Glomerular visceral epithelial cell (primary cell): ENCODE measurements at regions not wholly inside any gene's neighbourhood (a gene's known extent, or its start where the extent isn't known, plus 50 kb on each side); places are given as distances from the start of the nearest gene placed in this dataset.

Experiments
- DNase-seq: peaks from one replicate; pipeline ENCODE4 v3.0.0-alpha.2; 2016; ENCODE audit errors: extremely low spot score

DNA sequence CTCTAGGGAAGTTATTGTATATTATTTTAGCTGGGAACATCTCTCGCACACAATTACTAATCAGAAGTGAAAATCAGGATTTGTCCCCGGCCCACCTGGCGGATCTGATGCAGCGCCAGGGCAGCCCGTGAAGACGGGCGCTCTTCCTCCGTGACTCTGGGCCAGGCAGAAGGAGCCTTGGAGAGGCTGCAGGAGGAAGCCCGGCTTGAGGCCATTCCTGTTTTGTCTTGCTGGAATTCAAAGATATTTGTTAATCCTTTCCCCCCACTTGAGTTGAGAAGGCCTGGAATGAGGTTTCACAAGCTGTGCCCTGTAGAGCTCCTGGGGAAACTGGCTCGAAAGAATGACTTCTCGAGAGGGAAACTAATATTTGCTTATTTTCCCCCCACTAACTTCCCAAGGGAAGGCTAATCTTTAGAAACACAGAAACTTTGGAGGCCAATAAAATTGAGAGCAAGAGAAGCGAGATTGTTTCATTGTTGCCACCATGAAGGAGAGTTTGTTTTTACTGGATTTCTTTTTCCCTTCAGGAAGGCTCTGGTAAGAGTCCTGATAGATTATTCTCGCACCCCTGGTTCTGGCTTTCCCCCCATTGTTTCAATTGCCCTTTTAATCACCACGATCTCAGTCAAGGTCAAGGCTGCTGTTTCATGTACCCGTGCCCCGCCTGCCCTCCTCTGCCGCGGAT, 92.8 kb upstream of the SEPTIN5 start:
- no peak for DNase-seq

DNA sequence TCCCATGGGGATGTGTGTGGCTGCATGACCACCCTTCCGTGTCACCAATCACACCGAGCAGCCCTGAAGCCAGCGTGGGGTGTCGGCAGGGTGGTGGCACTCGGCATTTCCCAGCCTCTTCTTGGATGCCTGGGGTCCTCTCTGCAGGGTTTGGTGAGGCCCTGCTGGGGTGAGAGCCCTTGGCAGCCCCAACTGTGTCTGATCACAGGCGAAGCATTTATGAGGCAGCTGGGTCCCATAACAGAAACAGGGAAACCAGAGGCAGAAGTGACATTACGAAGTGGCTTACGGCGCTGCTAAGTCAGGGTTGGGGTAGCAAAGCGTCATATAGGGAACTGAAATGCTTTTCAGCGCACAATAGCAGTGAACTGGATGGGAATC, 92.3 kb upstream of the SEPTIN5 start:
- DNase-seq = no peak

DNA sequence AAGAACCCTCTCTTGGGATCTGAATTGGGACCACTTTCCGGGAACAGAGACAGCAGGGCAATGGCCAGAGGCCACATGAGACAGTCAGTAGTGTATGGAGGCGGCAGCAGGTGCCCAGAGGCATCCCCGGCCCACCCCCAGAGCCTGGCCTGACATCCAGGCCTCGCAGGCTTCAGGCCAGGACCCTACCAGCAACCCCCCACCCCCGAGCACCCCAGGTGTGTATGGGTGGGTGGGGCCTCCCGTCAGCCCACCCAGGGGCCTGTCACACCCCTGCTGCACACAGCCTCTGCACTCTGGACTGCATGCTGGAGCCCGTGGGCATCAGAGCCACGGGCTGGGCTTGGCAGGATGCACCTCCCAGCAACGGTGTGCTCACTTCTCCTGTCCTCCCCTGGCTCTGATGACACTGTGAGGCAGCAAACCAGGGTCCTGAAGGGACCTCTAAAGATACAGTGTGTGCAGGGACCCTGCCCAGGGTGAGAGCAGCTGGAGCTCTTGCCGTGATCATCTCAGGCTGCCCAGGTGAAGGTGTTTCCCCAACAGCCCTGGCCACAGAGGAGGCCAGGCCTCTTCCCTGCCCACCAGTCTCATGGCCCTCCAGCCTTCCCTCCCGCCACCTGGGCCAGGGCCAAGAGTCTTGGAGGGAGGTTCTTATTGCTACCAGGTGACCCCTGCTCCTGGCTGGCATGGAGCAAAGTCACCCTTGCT, 88.8 kb upstream of the SEPTIN5 start:
- no peak for DNase-seq

DNA sequence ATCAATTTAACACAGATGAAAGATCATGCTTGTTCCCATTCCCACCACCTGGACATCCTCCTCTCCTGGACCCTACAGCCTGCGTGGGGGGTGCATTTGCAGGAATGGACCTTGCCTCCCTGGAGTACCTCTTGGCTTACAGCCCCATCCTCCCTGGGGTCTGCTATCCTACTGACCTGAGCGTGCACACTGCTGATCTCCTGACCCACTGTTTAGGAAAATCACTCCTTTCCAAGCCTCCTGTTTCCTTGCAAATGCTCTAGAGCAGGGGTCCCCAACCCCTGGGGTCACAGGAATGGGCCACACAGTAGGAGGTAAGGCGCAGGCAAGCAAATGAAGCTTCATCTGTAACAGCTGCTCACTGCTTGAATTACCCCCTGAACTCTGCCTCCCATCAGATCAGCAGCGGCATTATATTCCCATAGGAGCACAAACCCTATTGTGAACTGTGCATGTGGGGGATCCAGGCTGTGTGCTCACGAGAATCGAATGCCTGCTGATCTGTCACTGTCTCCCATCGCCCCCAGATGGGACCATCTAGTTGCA, 88.2 kb upstream of the SEPTIN5 start:
- no peak for DNase-seq

DNA sequence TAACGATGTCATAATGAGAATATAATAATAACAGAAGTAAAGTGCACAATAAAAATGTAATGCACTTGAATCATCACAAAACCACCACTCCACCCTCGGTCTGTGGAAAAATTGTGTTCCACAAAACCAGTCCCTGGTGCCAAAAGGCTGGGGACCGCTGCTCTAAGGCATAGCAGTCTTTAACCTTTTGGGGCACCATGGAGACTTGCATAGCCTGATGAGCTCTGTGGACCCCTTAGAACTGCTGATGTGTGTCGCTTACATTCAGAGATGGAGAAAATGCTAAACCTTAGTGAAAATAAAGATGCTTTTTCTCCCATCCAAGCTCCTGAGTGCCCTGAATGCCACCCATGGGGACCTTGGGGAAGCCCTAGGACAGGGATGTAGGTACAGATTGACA, 87.6 kb upstream of the SEPTIN5 start:
- no peak for DNase-seq

DNA sequence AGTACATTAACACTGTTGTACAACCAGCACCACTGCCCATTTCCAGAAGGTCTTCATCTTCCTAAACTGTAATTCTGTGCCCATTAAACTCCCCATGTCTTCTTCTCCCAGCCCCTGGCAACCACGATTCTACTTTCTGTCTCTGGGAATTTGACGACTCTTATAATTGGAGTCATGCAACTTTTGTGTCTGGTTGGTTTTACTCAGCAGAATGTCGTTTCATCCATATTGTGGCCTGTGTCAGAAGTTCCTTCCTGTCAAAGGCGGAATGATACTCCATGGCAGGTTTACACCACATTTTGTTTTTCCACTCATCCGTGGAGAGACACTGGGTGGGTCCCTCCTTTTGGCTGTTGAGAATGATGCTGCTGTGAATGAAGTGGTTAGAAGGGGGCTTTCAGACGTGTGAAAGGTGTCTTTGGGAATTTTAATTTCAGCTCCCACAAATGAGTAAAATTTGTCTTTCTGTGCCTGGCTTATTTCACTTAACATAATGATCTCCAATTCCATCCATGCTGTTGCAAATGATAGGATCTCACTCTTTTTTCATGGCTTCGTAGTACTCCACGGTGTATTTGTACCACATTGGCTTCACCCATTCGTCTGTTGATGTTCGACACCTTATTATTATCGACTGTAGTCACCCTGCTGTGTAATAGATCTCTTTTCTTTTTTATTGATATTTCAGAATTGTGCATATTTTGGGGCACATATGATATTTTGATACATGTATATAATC, 86.1 kb upstream of the SEPTIN5 start:
- DNase-seq = no peak

DNA sequence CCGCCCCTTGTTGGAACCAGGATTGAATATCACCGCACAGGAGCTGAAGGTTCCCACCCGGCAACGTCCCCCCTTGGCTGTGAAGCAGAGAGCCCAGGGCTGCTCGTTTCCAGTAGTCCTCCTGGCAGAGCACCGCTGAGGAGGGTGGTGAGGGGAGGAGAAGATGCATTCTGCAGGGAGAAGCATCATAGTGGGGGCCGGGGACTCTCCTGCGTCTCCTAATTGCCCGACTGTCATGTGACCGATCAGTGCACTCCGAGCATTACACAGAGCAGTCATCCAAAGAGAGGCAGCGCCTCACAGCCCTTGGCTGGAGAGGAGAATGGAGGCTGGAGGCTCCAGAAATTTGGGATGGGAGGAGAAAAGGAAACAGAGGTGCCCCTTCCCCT, 85.0 kb upstream of the SEPTIN5 start:
- DNase-seq = no peak

DNA sequence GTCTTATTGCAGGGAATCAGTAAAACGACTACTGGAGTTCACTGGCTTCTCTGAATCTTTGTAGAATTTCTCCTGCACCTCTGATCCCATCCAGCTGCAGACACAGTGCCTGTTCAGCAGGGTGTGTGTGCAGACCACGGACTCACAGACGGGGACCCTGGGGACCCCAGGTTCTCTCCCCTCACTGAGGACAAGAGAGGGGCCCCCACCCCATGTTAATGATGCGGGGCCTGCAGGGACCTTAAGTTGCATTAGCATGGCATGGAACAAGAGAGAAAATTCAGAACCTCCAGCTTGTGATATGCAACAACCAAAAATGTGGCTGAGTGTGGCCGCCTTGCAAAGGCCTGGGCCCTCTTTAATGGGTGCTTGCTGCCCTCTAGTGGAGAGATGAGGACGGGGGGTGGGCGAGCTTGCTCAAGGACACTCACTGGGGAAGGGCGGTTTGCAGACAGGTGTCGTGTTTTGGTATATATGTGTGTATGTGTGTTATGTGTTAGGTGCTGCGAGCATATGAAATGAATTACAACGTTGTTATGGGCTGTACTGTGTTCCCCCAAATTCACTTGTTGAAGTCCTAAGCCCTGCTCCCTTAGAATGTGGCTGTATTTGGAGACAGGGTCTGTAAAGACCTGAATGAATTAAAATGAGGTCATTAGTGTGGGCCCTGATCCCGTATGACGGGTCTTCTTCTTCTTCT, 84.4 kb upstream of the SEPTIN5 start:
- DNase-seq = peak; percentile 71

DNA sequence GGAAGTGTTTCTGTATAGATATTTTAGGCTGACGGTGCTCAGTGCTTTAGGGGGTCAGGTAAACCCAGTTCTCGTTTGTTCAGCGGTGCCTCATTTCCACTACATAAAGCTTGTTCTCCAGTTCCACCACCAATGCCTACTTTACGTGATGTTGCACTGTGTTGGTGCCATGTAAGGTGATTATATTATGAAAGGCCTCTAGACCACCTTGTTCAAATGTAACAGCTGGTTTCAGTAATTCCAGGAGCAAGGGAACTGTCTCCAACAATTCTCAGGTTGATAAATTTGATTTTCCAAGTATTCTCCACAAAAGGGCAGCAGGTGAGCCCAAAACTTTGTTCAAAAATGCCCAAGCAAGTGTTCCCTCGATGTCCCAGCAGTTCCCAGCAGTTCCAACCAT, 83.7 kb upstream of the SEPTIN5 start:
- no peak for DNase-seq

DNA sequence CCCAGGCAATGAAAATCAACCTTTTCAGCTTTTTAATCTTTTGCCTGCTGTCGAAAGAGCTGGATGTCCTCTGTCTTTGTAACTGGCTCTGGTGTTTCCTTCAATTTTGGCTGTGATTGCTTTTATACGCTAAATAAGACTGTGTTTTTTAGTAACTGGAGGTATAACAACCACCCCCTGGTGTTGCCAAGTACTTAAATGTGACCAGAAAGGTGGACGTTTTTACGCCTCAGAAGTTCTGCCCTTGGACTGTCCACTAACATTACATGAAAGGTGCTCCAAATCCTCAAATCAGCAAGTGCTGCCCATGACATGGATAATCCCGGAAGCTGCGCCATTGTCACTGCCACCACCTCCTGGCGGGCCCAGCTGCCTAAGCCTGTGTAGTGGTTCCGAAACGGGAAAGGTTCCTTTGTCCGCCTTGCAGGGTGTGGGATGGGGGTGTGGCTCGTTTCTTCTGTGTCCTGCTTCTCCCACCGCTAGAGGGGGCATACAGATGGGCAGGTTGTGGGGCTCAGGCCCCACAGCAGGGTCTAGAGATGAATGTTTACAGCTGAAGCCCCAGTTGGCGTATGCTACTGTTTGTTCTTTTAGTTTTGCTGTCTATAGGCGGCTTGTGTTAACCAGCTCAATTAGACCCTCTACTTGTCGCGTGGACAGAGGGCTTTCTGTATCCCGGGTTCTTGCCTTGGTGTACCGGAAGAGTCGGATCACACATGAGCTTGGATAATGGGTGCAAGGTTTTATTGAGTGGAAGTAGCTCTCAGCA, 82.2 kb upstream of the SEPTIN5 start:
- DNase-seq = peak; percentile 13

DNA sequence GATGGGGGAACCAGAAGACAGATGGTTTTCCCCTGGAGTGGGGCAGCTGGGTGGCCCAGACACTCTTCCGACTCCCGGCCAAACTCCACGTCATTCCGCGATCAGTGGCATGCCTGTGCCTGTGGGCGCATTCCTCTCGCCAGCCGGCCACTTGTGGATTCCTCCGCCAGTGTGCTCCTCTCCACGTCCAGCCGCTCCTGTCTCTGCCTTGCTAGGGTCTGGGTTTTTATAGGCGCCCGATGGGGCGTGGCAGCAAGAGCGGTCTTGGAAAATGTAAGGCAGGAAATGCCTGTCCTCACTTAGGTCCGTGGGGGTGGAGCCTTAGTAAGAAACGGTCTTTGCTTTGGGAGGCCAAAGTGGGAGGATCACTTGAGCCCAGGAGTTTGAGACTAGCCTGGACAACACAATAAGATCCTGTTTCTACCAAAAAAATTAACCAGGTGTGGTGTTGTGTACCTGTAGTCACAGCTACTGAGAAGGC, 81.6 kb upstream of the SEPTIN5 start:
- DNase-seq = no peak

DNA sequence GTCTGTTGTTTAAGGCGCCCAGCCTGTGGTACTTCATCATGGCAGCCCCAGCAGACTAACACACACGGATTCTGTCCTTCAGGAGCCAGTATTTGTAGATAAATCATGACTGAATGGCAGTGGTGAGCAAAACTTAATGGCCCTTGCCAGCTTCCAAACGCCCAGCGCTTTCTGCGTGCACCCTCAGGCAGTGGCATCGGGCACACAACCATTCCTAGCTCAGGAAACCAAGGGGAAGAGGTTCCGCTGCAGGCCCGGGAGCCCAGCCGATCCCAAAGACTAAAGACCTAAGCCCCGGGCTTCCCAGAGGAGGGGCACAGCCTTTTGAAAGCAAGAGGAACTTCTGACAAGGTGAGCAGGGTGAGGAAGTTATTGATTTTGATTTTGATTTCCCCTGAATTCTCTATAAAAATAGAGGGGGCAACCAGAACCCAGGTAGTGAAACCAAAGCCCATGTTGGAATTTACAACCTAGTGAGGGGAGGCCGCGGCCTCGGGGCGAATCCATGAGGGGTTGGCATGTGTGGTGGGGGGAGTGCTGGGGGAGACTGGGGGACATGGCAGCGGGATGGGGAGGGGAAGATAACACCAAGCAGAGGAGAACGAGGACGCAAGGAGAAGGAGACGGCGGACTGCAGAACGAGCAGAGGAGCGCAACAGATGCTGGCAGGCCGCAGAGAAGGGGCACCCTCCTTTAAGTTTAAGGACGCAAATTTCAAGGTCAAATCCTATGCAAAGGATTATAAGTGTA, 79.9 kb upstream of the SEPTIN5 start:
- DNase-seq = no peak

DNA sequence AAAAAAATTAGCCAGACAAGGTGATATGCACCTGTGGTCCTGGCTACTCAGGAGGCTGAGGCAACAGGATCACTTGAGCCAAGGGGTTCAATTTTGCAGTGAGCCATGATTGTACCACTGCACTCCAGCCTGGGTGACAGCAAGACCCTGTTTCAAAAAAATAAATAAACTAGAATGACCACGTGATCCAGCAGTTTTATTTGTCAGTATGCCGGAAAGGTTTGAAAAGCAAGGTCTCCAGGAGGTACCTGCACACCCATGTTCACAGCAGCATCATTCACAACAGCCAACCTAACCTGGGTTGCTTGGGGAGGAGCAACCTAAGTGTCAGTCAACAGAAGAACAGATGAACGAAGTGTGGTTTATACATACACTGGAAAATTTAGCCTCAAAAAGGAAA, 78.7 kb upstream of the SEPTIN5 start:
- DNase-seq = no peak

DNA sequence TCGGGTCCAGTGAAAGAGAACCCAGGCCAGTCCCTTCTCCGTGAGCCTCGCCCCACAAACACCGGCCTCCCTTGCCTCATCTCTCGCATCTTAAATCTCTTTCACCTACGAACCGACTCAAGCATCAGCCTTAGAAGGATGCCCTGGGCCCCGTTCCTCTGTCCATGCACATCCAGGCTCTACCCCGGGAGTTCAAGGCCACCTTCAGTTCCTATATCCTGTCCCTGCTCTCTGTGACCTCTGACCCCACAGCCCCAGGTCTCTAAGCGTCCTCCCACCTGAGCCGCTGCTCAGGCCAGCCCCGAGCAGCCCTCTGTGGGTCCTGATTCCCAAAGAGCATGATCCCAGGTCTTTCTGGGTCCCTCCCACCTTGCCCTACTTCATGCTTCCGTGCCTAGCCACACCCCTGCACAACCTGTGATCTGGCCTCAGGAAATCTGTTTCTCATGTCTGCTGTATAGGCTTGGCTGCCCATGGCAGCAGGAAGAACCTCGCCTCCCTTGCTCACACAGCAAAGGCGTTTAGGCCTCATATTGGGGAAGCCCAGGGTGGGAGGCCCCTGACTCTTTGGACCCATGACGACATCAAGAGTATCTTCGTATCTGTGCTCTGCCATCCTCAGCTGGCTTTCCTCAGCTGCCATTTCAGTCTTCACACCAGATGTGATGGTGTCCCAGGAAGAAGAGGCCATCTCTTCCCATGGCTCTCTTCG, 77.5 kb upstream of the SEPTIN5 start:
- no peak for DNase-seq

DNA sequence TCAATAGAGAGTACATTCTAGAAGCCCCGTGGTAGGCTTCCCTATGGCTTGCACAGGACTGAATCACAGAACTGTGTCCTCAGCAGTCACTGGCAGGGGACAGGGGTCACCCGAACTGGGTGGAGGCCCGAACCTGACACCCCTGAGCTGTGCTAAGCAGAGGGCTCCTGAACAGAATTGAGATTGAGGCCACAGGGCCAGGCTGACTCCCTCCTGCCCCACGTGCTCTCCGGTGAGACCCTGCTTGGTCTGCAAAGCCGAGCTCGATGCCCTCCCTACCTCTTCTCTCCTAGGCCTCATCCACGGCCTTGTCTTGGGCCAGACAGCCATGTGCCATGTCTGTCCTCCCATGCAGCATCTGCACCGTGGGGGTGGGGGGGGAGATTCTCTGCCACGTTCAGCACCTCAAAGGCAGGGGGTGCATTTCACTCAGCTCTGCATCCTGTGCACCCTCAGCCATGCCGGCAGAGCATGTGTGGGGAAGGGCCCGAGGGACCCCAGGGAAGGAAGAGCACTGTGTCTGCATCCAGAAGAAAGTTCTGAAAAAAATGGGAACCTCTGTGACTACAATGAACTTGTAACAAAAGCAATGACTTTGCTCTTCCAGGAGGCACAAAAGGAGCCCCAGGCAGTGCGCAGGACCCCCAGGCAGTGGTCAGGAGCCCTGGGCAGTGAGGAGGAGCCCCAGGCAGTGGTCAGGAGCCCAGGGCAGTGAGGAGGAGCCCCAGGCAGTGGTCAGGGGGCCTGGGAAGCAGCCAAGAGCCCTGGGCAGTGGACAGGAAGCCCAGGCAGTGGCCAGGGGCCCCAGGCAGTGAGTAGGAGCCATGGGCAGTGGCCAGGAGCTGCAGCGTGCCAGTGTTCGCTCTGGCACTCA, 76.7 kb upstream of the SEPTIN5 start:
- no peak for DNase-seq

DNA sequence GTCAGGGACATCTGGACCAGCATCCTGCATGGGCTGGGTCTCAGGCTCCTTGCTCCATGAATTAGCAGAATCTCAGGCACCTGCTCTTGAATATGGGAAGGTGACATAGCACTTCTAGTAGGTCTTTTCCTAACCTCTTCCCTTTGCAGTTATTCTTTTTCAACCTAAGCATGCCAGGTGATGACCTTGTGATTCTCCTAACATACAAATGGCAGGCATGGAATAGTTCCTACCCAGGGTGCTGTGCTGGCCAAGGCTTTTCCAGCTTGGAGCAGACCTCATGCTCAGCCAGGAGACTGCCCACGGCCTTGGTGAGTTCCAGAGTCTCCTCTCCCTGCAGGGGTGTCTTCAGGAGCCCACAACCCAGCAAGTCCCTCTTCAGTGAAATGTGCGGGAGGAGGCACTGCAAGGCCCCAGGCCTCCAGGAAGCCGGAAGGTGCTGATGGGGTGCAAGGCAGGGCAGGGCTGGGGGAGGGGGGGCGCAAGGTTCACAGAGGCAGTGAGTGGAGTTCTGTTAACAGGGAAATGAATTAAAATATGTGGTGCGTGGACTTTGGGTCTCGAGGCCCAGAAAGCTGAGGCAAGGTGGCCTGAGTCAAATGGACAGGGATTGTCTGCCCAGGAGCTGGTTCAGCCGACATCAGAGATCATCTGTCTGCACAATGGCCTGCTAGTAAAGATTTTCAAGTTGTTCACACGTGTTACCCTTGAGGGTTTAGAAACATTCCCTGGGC, 75.9 kb upstream of the SEPTIN5 start:
- DNase-seq = no peak

DNA sequence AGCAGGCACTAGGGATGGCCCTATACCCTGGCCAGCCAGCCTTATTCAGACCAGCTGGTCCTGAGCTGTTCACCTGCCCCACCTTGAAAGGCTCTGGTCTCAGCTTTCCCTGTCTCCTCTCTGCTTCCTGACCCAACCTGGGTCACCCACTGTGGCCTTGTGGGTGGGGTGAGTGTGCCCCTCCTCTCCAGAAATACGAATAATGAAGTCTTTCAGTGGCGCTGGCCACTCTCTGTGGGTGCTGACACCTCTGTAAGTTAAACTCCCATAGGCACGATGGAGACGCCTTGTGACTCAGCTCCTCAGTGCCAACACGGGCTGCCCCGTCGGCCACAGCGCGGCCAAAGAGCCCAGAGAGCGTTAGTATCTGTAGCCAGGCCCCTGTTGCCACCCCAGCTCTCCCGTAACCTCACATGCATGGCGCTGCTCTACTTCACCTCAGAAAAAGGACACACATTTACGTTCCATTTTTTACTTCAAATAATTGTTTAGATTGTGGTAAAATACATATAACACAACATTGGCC, 74.6 kb upstream of the SEPTIN5 start:
- DNase-seq = no peak

DNA sequence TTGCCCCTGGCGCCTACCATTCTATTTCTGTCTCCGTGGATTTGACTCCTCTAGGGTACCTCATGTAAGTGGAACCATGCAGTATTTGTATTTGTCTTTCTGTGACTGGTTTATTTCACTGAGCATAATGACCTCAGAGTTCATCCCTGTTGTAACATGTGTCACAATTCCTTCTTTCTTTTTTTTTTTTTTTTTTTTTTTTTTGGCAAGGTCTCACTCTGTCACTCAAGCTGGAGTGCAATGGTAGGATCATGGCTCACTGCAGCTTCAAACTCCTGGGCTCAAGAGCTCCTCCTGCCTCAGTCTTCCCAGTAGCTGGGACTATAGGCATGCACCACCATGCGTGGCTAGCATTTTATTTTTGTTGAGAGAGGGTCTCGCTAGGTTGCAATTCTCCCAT, 74.0 kb upstream of the SEPTIN5 start:
- no peak for DNase-seq
